LNCAP (cell line): ENCODE measurements at regions not wholly inside any gene's neighbourhood (a gene's known extent, or its start where the extent isn't known, plus 50 kb on each side); places are given as distances from the start of the nearest gene placed in this dataset.

ENCODE experiments used
- TF ChIP-seq, protein P1 (sequence below): fragments of 450-650 bp; IDR thresholded peaks from 2 replicates; pipeline ENCODE4 v1.5.1; 2017; ENCODE audit warnings: mild to moderate bottlenecking

DNA sequence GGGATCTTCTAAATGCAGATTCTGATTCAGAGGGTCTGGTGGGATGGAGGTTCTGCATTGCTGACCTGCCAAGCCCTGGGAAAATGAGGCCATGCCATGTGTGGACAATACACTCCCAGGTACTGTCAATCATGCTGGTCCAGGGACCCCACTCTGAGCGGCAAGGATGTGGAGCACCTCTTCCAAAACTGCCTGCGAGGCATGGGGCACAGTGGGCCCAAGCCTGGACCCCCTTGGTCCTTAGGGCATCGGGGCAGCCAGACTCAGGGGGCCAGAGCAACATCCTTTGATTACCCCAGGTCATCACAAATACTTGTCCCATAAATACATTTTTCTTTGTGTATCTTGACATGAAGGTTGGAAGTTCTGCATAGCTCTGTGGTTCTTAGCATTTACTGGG lies 76.8 kb upstream of the NXT1 start:
- TF ChIP-seq, protein P1, sequence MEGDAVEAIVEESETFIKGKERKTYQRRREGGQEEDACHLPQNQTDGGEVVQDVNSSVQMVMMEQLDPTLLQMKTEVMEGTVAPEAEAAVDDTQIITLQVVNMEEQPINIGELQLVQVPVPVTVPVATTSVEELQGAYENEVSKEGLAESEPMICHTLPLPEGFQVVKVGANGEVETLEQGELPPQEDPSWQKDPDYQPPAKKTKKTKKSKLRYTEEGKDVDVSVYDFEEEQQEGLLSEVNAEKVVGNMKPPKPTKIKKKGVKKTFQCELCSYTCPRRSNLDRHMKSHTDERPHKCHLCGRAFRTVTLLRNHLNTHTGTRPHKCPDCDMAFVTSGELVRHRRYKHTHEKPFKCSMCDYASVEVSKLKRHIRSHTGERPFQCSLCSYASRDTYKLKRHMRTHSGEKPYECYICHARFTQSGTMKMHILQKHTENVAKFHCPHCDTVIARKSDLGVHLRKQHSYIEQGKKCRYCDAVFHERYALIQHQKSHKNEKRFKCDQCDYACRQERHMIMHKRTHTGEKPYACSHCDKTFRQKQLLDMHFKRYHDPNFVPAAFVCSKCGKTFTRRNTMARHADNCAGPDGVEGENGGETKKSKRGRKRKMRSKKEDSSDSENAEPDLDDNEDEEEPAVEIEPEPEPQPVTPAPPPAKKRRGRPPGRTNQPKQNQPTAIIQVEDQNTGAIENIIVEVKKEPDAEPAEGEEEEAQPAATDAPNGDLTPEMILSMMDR: no peak

DNA sequence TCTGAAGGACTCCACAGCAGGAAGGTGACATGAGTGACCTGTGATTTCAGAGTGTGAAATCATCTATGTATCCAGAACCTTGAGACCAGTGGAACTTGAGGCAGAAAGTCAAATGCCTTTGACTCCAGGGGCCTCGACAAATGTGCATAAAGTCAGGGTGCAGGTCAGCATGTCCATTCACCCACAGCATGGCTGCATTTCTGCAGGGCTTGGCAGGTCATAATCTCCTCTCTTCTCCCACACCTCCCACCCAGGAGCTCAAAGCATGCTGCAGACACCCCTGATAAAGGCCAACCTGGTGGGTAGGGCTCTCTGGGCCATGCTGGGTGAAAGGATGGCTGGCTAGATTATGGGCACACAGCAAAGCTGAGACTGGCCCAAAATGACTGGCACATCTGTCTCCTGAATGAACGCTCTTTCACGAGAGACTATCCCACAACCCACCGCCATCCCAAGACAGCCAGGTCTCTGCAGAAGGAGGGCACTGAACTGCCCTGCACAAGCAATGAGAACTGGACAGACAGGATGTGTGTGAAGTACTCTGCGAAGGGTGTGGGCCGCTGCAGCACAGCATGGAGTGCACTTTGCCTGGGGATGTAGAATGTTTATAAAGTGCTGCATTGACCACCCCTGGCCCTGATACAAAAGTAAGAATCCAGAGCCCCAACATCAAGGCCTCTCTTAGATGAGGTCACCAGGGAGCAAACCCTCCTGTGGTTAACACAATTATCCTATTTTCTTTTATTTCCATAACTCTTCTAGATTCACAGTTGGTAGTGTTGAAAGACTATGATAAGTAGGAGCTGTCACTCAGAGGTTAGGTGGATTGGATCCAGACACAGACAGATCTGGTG lies 78.2 kb upstream of the NXT1 start:
- TF ChIP-seq, protein P1: no peak

DNA sequence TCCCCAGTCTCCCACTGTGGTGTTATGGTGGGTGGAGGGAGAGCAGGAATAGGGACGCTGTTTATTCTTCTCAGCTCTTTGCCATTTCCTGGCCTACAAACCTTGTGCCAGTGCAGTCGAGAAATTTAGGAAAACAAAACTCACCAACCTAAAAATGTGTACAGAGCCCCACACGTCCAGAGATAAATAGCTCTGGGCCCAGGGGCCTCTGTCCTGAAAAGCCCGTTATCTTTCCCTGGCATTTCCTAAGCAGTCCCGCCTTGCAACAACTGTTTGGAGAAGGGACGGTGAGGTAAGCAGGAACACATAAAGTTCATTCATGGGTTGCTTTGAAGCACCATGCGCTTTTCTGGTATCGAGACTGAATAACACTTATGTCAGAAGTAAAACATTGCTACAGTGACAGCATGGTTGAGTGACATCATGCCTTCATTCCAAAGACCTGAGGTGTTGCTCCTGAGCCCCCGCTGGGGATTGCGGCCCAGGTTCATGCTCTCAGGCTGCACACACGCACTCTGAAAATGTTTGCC lies 80.1 kb upstream of the NXT1 start:
- TF ChIP-seq, protein P1: no peak

DNA sequence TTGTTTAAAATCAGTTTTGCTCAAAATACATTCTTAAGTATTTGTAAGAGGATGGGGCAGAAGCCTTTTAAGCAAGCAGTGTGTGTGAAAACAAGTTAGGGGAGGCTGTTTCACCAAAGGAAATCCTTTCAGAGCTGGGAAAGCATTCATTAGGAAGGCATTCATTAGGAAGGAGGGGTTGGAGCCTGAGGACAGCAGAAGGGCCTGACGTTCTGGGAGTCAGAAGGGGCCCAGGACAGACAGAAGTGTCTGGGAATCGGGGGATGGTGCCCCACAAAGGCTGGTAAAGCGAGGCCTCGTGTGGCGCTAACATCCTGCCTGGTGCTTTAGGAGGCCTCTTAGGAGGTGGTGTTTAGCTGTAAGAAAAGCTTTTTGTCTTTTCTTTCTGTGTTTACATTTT lies 80.6 kb upstream of the NXT1 start:
- TF ChIP-seq, protein P1: no peak

DNA sequence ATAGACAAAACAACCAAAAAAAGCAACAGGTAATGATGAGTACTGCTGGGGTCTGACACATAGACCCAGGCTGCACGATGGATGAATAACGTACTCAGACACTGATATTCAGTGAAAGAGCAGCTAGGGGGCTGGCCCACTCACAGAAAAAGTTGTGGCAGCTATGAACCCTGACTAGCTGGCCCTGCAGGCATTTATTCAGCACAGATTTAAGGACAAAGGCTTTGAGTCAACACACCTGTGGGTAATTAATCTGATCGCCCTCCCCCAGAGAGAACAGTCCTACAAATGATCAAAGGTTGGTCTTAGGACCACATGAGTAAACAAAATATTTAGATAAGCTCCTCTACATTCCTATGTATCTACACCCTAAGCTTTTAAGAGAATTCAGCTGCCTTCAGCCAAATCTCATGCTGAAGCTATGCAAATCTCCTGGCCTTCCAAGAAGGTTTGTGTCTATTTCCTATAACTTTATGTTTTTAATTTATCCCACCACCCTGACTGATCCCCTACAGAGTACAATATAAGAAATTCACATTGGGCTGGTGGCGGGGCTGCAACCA lies 81.7 kb upstream of the NXT1 start:
- TF ChIP-seq, protein P1: no peak

DNA sequence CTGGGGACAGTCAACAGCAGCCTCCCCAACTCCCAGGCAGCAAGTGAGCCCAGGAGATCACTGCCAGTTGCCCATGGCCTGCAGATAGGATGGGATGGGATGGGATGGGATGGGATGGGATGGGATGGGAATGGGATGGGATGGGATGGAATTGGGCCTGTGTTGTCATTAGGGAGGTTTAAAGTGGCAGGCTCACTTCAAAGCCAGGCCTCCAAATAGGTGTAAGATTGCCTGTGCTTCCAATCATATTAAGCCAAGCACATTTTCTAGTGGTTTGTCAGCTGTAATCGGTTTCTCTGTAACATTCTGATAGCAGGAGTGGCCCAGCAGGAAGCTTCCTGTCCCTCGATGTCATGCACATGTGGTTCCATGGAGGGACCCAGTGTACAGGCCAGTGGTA lies 82.7 kb upstream of the NXT1 start:
- TF ChIP-seq, protein P1: no peak

DNA sequence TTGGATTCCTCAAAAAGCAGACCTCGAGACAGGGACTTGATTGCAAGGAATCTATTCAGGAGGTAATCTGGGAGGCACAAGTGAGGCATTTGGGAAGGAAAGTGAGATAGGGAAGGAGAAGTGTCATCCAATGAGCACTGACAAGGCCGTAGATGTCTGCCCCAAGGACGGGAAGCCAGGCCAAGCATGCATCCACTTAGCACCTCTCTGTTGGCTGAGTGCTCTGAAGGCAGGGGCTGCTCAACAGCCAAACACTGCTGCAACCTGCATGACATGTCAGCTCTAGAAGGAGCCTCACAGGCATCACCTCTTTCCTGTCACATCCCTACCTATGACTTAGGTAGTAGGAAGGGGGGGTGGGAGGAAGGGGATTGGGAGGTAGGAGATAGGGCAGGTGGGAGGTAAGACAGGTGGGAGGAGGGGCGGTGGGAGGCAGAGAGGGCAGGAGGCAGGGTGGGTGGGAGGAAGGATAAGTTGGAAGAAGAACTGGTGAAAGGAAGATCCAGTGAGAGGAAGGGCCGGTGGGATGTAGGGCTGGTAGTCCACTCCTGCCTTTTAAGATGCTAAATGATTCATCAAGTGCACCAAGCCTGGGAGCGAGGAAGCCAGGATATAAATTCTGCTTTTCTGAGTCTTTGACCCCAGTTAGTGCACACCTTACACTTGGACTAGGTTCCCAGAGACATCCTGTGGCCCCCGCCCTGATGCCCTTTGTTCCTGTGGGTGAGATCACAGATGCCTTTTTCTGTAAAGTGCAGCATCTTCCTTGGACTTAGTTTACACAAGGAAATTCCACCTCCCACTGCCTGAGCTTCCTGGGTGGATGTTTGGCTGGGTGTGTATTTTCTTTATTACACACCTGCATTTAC lies 83.8 kb upstream of the NXT1 start:
- TF ChIP-seq, protein P1: no peak
